ENCODE measurements at regions not wholly inside any gene's neighbourhood (a gene's known extent, or its start where the extent isn't known, plus 50 kb on each side); places are given as distances from the start of the nearest gene placed in this dataset.

DNA sequence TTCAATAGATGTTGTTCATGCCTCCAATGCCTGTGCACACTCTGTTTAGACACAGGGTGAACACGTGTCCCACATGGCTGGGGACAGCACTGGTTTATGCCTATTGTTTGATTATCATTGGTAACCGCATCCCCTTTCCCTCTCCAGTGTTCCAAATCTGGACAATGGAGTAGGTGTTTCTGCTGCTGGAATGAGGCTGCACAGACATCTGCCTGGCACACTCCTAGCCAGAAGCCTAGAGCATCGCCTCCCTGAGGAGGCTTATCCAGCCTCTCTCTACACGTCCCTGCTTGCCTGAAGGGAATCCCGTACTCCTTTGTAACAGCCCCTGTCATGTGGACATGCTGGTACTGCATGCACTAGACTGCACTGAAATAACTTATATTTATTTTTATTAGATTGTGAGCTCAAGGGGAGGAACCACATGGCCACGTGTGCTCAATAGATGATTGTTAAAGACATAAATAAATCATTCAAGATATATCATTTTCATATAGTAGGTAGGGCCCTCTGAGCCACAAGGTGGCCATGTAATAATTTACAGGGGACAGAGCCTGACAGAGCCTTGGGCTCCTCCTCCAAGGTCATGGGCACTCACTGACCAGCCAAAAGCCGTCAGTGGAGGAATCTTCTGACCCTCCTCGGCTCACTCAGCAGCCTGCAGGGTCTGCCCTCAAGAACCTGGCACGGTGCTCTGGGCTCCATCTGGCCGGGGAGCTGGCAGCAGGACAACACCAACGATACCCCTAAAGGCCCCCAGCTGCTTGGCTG lies 310.9 kb upstream of the ZNF32 start:
- TF ChIP-seq, protein P1, sequence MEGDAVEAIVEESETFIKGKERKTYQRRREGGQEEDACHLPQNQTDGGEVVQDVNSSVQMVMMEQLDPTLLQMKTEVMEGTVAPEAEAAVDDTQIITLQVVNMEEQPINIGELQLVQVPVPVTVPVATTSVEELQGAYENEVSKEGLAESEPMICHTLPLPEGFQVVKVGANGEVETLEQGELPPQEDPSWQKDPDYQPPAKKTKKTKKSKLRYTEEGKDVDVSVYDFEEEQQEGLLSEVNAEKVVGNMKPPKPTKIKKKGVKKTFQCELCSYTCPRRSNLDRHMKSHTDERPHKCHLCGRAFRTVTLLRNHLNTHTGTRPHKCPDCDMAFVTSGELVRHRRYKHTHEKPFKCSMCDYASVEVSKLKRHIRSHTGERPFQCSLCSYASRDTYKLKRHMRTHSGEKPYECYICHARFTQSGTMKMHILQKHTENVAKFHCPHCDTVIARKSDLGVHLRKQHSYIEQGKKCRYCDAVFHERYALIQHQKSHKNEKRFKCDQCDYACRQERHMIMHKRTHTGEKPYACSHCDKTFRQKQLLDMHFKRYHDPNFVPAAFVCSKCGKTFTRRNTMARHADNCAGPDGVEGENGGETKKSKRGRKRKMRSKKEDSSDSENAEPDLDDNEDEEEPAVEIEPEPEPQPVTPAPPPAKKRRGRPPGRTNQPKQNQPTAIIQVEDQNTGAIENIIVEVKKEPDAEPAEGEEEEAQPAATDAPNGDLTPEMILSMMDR (IDR thresholded peaks at IDR 0.05; ENCODE audit: low read depth, low read length): no peak
- no peak for DNase-seq (ENCODE audit: extremely low read depth, low read depth)

DNA sequence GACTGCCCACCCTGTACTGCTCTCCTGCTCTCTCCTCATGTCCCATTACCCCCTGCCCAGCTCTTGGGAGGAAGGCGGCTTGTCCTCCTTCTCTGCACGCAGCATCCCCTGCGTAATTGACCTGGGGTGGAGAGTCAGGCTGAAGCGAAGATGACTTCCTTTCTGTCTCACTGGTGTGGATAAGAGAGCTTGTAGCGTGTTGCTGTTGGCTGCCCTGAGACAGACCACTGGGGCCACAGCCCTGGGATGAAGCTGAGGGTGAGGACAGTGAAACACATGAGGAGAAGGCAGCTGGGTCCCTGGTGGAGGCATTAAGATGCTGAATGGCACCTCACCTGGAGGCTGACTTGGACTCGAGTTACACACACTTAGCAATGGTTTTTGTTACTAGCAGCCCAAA lies 310.3 kb upstream of the ZNF32 start:
- no peak for DNase-seq (ENCODE audit: extremely low read depth, low read depth)
- TF ChIP-seq, protein P1 (IDR thresholded peaks at IDR 0.05; ENCODE audit: low read depth, low read length): no peak

DNA sequence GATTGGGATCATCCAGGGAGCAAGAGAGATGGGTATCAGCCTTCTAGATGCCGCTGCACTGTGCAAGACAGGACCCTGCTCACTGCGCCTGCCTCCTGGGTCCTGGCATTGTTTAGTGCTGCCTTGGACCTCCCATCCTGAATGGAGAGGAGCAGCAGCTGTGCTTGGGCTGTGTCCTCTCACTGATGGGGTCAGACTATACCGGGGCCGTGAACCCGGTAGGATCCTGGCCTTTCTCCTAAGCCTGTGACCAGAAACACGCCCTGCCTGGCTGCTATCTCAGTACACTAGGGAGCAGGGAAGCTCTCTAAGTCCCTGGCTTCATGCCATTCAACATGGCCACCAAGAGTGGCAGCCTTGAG lies 309.4 kb upstream of the ZNF32 start:
- TF ChIP-seq, protein P1 (IDR thresholded peaks at IDR 0.05; ENCODE audit: low read depth, low read length): no peak
- DNase-seq (ENCODE audit: extremely low read depth, low read depth): no peak

DNA sequence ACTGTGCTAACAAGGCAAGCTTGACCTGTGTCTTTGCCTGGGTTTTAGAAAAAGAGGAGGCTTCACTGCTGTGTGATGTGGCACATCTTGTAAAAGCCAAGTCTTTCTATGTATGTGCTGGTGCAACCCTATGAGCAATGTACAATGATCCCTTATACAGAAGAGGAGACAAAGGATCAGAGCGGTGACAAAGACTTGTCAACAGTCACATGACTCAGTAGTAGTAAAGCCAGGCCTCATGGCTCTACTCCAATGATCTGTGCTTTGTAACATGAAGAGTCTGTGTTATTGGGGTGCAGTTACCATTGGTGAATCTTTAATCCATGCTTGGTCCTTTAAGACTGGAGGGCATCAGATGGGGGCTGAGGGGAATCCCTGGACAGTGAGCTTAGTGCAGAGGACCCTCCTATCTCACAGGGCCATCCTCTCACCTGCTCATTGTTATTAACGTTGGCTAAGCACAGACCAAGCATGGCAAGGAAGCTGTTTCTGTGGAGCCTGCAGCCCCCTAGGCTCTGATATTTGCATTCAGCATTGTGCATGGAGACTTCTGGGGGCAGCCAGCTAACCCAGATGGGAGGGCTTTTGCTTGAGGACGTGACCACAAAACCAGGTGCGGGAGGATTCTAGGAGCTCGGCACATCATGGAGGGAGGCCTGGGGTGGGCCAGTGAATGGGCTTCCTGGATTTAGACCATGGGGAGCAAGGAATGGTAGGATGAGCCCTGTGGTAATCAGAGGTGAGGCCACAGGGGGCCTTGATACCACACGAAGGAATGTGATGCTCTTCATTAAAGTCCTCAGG lies 308.8 kb upstream of the ZNF32 start:
- TF ChIP-seq, protein P1 (IDR thresholded peaks at IDR 0.05; ENCODE audit: low read depth, low read length): no peak

DNA sequence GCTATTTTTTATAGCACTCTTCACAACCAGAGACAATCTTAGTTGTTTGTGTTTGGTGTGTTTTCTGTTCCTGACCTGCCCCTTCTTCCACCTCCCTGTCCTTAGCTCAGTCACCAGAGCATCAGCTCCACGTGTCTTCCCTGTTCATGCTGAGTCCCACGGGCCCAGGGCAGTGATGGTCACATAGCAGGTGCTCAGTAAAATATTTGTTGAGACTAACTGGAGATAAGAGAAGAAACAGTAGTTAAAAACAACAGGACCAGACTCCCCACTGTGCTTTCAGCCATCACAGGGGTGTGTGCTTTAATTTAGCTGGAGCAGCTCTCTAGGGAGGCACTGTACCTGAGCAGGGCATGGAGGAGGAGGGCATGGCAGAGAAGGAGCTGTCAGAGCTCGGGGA lies 307.3 kb upstream of the ZNF32 start:
- TF ChIP-seq, protein P1 (IDR thresholded peaks at IDR 0.05; ENCODE audit: low read depth, low read length): no peak
- DNase-seq (ENCODE audit: extremely low read depth, low read depth): no peak

More for the DNA sequence above, 308.8 kb upstream of the ZNF32 start:
- DNase-seq (ENCODE audit: extremely low read depth, low read depth): no peak

DNA sequence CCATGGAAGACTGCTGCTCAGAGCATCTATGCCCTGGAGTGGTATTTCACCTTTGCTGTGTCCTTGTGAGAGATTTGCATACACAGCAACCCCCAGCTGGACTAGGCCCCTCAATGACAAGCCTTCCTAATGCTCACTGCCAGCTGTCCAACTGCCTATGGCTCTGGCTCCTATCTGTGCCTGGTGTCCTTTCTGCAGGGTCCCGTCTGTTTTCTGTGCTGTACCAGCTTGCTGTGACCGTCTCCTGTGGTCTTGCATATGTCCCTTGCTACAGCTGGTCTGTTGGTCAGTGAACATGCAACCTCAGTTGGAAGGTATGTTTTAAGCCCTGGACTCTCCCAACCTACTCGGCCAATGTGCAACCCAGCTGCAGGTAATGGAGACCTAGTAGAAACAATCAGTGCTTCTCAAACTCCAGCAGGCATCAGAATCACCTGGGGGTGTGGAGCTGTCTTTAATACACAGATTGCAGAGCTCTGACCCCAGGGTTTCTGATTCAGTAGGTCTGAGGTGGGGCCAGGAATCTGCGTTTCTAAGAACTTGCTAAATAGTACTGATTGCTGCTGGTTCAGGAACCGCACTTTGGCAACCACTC lies 306.4 kb upstream of the ZNF32 start:
- DNase-seq (ENCODE audit: extremely low read depth, low read depth): no peak
- TF ChIP-seq, protein P1 (IDR thresholded peaks at IDR 0.05; ENCODE audit: low read depth, low read length): no peak

DNA sequence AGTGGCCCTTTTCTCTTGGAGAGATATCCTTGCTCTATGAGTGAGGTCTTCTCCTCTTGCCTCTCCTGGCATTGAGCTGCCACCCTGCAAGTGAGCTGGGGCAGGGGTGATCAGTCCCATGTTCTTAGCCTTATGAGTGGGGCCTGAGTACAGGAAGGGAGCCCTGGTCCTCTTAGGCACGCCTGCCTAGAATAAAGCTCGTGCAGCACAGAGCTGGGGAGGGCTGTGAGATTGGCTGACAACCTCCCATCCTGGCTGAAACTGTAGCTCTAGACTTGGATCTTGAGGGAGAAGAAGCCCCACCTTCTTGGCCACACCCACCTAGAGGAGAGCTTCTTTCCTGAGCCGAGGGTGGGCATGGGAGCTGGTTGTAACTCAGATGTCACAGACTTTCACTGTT lies 305.0 kb upstream of the ZNF32 start:
- no peak for DNase-seq (ENCODE audit: extremely low read depth, low read depth)
- TF ChIP-seq, protein P1 (IDR thresholded peaks at IDR 0.05; ENCODE audit: low read depth, low read length): no peak
